ENCODE measurements at regions not wholly inside any gene's neighbourhood (a gene's known extent, or its start where the extent isn't known, plus 50 kb on each side); places are given as distances from the start of the nearest gene placed in this dataset.

- H3K9me3 ChIP-seq: no peaks in the 10 kb centered on the region
- no peaks in the 10 kb centered on the region for H3K36me3 ChIP-seq
- peaks cover 0 to 14% (median 2%) of the 10 kb centered on the region in 4 donors for H3K4me1 ChIP-seq
- H3K27me3 ChIP-seq: no peaks in the 10 kb centered on the region
- H3K4me3 ChIP-seq: no peak overlapping the region
- WGBS, 2 donors: 75 to 83% methylated on average over 3 of the region's 3 CpGs
- H3K27ac ChIP-seq: peak overlapping the region in 1 of 4 donors; percentile 16
- no peak for TF ChIP-seq EP300 (IDR thresholded peaks at IDR 0.05)
- TF ChIP-seq CTCF (IDR thresholded peaks at IDR 0.05): no peak
- no peak for TF ChIP-seq POLR2A (IDR thresholded peaks at IDR 0.05)
- DNase-seq (ENCODE audit: low spot score in 2 of 2): no peak
Observed at GRCh38 chr2:158905341-158905740, 63.1 kb upstream of the TANC1 start.

- H3K4me1 ChIP-seq: peaks cover 0 to 14% (median 2%) of the 10 kb centered on the region in 4 donors
- WGBS, 2 donors: 35 to 38% methylated on average over 4 of the region's 4 CpGs
- no peaks in the 10 kb centered on the region for H3K36me3 ChIP-seq
- DNase-seq (ENCODE audit: low spot score in 2 of 2): no peak
- TF ChIP-seq EP300 (IDR thresholded peaks at IDR 0.05): no peak
- no peak for TF ChIP-seq CTCF (IDR thresholded peaks at IDR 0.05)
- TF ChIP-seq POLR2A (IDR thresholded peaks at IDR 0.05): no peak
- peak overlapping the region in 2 of 4 donors; percentile 5 to 16 for H3K27ac ChIP-seq
- no peak overlapping the region for H3K4me3 ChIP-seq
- H3K9me3 ChIP-seq: no peaks in the 10 kb centered on the region
- no peaks in the 10 kb centered on the region for H3K27me3 ChIP-seq
Observed at GRCh38 chr2:158905784-158906183, 62.7 kb upstream of the TANC1 start.

- H3K36me3 ChIP-seq: no peaks in the 10 kb centered on the region
- no peak for DNase-seq (ENCODE audit: low spot score in 2 of 2)
- H3K9me3 ChIP-seq: no peaks in the 10 kb centered on the region
- H3K4me3 ChIP-seq: no peak overlapping the region
- H3K4me1 ChIP-seq: peaks cover 0 to 14% (median 2%) of the 10 kb centered on the region in 4 donors
- whole genome bisulfite sequencing, 2 donors: 85 to 92% methylated on average over 2 of the region's 2 CpGs
- no peak for TF ChIP-seq CTCF (IDR thresholded peaks at IDR 0.05)
- no peak for TF ChIP-seq EP300 (IDR thresholded peaks at IDR 0.05)
- no peak overlapping the region for H3K27ac ChIP-seq
- H3K27me3 ChIP-seq: no peaks in the 10 kb centered on the region
Observed at GRCh38 chr2:158907926-158908456, 60.4 kb upstream of the TANC1 start.

GRCh38 chr2:158912112-158912511, 56.3 kb upstream of the TANC1 start:
- Histone ChIP-seq H3K27me3 (no peaks in the 10 kb centered on the region), H3K4me3 (no peak overlapping the region), H3K4me1 (no peaks in the 10 kb centered on the region), H3K27ac (no peak overlapping the region), H3K36me3 (no peaks in the 10 kb centered on the region), H3K9me3 (no peaks in the 10 kb centered on the region)
- TF ChIP-seq CTCF (IDR thresholded peaks at IDR 0.05): no peak
- no peak for TF ChIP-seq EP300 (IDR thresholded peaks at IDR 0.05)
- no peak for TF ChIP-seq POLR2A (IDR thresholded peaks at IDR 0.05)
- no peak for DNase-seq (ENCODE audit: low spot score in 2 of 2)
- 39 to 59% methylated on average over 4 of the region's 4 CpGs for WGBS, 2 donors

- H3K36me3 ChIP-seq: no peaks in the 10 kb centered on the region
- 86 to 100% methylated on average over 1 of the region's 1 CpG for WGBS, 2 donors
- H3K27ac ChIP-seq: no peak overlapping the region
- no peaks in the 10 kb centered on the region for H3K9me3 ChIP-seq
- H3K4me3 ChIP-seq: no peak overlapping the region
- H3K27me3 ChIP-seq: no peaks in the 10 kb centered on the region
- no peaks in the 10 kb centered on the region for H3K4me1 ChIP-seq
- DNase-seq (ENCODE audit: low spot score in 2 of 2): no peak
- no peak for TF ChIP-seq EP300 (IDR thresholded peaks at IDR 0.05)
- TF ChIP-seq CTCF (IDR thresholded peaks at IDR 0.05): no peak
- TF ChIP-seq POLR2A (IDR thresholded peaks at IDR 0.05): no peak
Observed at GRCh38 chr2:158912765-158913164, 55.7 kb upstream of the TANC1 start.
